A673 (cell line): ENCODE measurements at regions not wholly inside any gene's neighbourhood (a gene's known extent, or its start where the extent isn't known, plus 50 kb on each side); places are given as distances from the start of the nearest gene placed in this dataset.

Experiments used
- BruUV-seq: library from RNA; stranded (reverse); fragments of 400-500 nt; replicated peaks from 2 replicates; lab custom pipeline; 2021; lab: Mats Ljungman, UMichigan
- CTCF ChIA-PET: fragments of 300-600 bp; sonication (Branson Sonifier 250); formaldehyde crosslinking; loops from one replicate; lab custom pipeline; 2022; ENCODE audit warnings: antibody characterized with exemption; lab: Charles Lee
- POLR2A ChIA-PET: fragments of 300-600 bp; sonication (Branson Sonifier 250); formaldehyde crosslinking; loops from one replicate; lab custom pipeline; 2022; ENCODE audit warnings: antibody characterized with exemption; ENCODE audit not compliant: low non-redundant PET; lab: Charles Lee
- DNase-seq: peaks from one replicate; pipeline ENCODE4 v3.0.0-alpha.2; 2015; ENCODE audit warnings: low spot score
- H3K27ac ChIP-seq: fragments of 200-600 bp; sonication (generic); 2 replicates; pipeline ENCODE4 v1.5.1; 2016; ENCODE audit warnings: mixed run types, low read depth, mild to moderate bottlenecking, mixed read lengths, antibody characterized with exemption, low read length; ENCODE audit not compliant: poor library complexity, severe bottlenecking
- H3K27me3 ChIP-seq: fragments of 200-600 bp; sonication (generic); replicated peaks from 2 replicates; pipeline ENCODE4 v1.6.1; 2017; ENCODE audit warnings: mixed run types, low read depth, mild to moderate bottlenecking, mixed read lengths, antibody characterized with exemption, low read length; ENCODE audit not compliant: insufficient read depth, poor library complexity
- H3K36me3 ChIP-seq: fragments of 200-600 bp; sonication (generic); 2 replicates; pipeline ENCODE4 v1.6.1; 2016; ENCODE audit warnings: mixed run types, mild to moderate bottlenecking, mixed read lengths, antibody characterized with exemption, low read length; ENCODE audit not compliant: insufficient read depth, poor library complexity, severe bottlenecking
- H3K4me1 ChIP-seq: fragments of 200-600 bp; sonication (generic); 2 replicates; pipeline ENCODE4 v1.6.1; 2017; ENCODE audit warnings: mixed run types, mild to moderate bottlenecking, mixed read lengths, antibody characterized with exemption, low read length; ENCODE audit not compliant: insufficient read depth, poor library complexity, severe bottlenecking
- H3K4me3 ChIP-seq: fragments of 200-600 bp; sonication (generic); 2 replicates; pipeline ENCODE4 v1.5.1; 2016; ENCODE audit warnings: low read depth, mixed run types, mild to moderate bottlenecking, mixed read lengths, low read length; ENCODE audit not compliant: poor library complexity, severe bottlenecking
- H3K9me3 ChIP-seq: fragments of 200-600 bp; sonication (generic); 2 replicates; pipeline ENCODE4 v1.6.1; 2016; ENCODE audit warnings: mixed run types, low read depth, mild to moderate bottlenecking, mixed read lengths, antibody characterized with exemption, low read length; ENCODE audit not compliant: poor library complexity, severe bottlenecking
- EZH2 ChIP-seq: fragments of 200-600 bp; sonication (generic); IDR thresholded peaks from 2 replicates; pipeline ENCODE4 v1.6.1; 2017; ENCODE audit warnings: borderline replicate concordance, low read depth, mild to moderate bottlenecking, mixed read lengths, antibody characterized with exemption, low read length; ENCODE audit not compliant: poor library complexity, severe bottlenecking
- intact Hi-C: fragments of 100-400 bp; cut with micrococcal nuclease; formaldehyde crosslinking; loops from one replicate; pipeline ENCODE4 v1.10.0; 2022; ENCODE audit not compliant: unreplicated experiment
- TF ChIP-seq, protein P1 (sequence below): fragments of 300-800, 200-600 bp; sonication (generic); conservative IDR thresholded peaks from 2 replicates; pipeline ENCODE4 v1.5.1; 2017; ENCODE audit warnings: low read depth, mild to moderate bottlenecking, antibody characterized with exemption, low read length, moderate library complexity, mixed read lengths

DNA sequence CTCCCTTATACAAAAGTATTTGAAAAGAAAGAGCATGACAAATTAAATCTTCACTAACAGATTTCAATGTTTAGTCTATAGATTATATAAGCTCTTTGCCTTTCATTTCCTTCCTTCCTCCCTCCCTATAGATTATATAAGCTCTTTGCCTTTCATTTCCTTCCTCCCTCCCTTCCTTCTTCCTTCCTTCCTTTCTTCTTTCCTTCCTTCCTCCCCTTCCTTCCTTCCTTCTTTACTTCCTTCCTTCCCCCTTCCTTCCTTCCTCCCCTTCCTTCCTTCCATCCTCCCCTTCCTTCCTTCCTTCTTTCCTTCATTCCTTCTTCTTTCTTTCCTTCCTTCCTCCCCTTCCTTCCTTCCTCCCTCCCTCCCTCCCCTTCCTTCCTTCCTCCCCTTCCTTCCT is 209.8 kb upstream of the CBLB start:
- ChIA-PET POLR2A (interaction anchor here (0.7 kb wide), 1 partner anchor 235 kb away, joined by 5 read pairs; no protein-coding TSS in a partner anchor), CTCF (interaction anchor here (0.7 to 0.8 kb wide), 2 partner anchors 131 to 1343 kb away, joined by 14 to 28 read pairs; no protein-coding TSS in a partner anchor)
- no peaks in the 10 kb centered on the region for H3K36me3 ChIP-seq
- H3K4me3 ChIP-seq, result no peak overlapping the region
- no peaks in the 10 kb centered on the region for H3K4me1 ChIP-seq
- no TSS peak for BruUV-seq
- TF ChIP-seq EZH2, result no peak
- TF ChIP-seq, protein P1, sequence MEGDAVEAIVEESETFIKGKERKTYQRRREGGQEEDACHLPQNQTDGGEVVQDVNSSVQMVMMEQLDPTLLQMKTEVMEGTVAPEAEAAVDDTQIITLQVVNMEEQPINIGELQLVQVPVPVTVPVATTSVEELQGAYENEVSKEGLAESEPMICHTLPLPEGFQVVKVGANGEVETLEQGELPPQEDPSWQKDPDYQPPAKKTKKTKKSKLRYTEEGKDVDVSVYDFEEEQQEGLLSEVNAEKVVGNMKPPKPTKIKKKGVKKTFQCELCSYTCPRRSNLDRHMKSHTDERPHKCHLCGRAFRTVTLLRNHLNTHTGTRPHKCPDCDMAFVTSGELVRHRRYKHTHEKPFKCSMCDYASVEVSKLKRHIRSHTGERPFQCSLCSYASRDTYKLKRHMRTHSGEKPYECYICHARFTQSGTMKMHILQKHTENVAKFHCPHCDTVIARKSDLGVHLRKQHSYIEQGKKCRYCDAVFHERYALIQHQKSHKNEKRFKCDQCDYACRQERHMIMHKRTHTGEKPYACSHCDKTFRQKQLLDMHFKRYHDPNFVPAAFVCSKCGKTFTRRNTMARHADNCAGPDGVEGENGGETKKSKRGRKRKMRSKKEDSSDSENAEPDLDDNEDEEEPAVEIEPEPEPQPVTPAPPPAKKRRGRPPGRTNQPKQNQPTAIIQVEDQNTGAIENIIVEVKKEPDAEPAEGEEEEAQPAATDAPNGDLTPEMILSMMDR, result no peak
- intact Hi-C loops, result no loop called here
- no peaks in the 10 kb centered on the region for H3K9me3 ChIP-seq
- no peaks in the 10 kb centered on the region for H3K27me3 ChIP-seq
- DNase-seq, result no peak
- H3K27ac ChIP-seq, result no peak overlapping the region

DNA sequence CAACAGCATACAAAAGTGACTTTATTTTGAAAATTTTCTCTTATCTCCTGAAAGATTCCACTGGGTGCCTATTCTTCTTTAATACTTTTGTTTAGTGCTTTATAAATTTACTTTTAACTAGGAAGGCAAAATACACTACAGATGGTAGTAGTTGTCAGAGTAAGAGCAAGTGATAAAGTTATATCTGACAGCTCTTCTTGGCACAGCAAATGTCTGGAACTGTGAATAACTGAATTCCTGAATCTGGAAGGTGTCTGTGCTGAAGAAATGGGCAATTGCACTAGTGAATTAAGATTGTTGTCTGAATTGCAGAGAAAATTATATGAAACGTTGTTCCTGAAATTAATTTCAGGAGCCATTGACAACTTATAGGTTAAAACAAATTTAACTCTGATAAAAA is 213.8 kb upstream of the CBLB start:
- no TSS peak for BruUV-seq
- H3K27ac ChIP-seq, result no peak overlapping the region
- CTCF ChIA-PET, result no interaction called here

DNA sequence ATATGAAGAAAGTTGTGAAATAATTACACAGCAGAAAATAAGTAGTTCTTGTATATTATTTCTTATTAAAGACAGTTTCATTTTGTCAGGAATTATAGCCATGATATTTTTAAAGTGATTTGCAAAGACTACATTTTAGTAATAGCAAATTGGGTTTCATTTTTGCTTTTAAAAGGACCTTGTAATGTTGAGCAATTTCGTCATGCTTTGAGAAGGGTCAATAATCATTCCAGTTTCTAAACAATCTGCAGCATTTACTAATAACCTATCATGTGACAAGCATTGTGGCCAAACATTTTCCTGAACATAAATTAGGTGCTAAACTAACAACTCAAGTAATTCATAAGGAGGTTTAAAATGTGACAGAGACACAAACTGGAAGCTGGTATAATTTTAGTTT is 214.4 kb upstream of the CBLB start:
- Histone ChIP-seq H3K36me3 (no peaks in the 10 kb centered on the region), H3K4me3 (no peak overlapping the region), H3K4me1 (peaks cover 4% of the 10 kb centered on the region), H3K27me3 (no peaks in the 10 kb centered on the region), H3K9me3 (no peaks in the 10 kb centered on the region), H3K27ac (peak overlapping the region; percentile 17)
- CTCF ChIA-PET, result no interaction called here
- DNase-seq, result no peak
- no peak for TF ChIP-seq EZH2
- TF ChIP-seq, protein P1, result no peak
- POLR2A ChIA-PET, result no interaction called here
- no TSS peak for BruUV-seq
- intact Hi-C loops, result loop anchor here (10.0 kb wide), 2 partner anchors 532 to 632 kb away; no protein-coding TSS in a partner anchor

More for the DNA sequence above, 213.8 kb upstream of the CBLB start:
- peaks cover 4% of the 10 kb centered on the region for H3K4me1 ChIP-seq
- no peaks in the 10 kb centered on the region for H3K9me3 ChIP-seq
- DNase-seq, result no peak
- H3K27me3 ChIP-seq, result no peaks in the 10 kb centered on the region
- no peak overlapping the region for H3K4me3 ChIP-seq
- intact Hi-C loops, result loop anchor here (10.0 kb wide), 2 partner anchors 532 to 632 kb away; no protein-coding TSS in a partner anchor
- POLR2A ChIA-PET, result no interaction called here
- no peaks in the 10 kb centered on the region for H3K36me3 ChIP-seq
- no peak for TF ChIP-seq EZH2
- TF ChIP-seq, protein P1, result no peak
